Dedifferentiated amniotic fluid mesenchymal stem cell (primary cell): ENCODE measurements at regions not wholly inside any gene's neighbourhood (a gene's known extent, or its start where the extent isn't known, plus 50 kb on each side); places are given as distances from the start of the nearest gene placed in this dataset.

Experiments
- DNase-seq: peaks from one replicate; pipeline ENCODE4 v3.0.0-alpha.2; 2016; ENCODE audit errors: extremely low spot score

DNA sequence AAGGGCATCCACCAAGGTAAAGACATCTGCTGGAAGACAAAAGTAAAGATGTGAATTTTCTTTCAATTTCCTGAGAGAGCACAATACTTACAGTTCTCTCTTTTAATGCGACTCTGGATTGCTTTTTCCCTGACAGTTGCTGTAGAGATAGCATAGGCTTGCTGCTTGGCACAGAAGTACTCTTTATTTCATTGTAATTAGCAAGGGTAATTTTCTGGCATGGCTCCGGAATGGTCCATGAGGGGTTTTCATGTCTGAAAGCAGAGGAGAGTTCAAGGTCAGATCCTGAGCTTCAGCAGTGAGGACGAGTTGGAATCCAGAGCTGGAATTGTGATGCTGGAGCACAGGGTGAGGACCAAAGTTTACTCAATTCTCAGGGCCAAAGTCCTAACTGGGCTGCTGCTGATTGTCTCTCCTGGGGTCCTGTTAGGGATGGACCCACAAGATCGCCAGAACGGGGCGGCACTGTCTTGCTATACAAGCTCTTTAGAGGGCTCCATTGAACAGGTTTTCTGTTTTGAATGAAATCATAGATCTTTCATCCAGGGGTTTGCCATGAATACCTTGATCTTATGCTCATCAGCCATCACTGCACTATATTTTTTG is 190.0 kb upstream of the MKI67 start:
- no peak for DNase-seq

DNA sequence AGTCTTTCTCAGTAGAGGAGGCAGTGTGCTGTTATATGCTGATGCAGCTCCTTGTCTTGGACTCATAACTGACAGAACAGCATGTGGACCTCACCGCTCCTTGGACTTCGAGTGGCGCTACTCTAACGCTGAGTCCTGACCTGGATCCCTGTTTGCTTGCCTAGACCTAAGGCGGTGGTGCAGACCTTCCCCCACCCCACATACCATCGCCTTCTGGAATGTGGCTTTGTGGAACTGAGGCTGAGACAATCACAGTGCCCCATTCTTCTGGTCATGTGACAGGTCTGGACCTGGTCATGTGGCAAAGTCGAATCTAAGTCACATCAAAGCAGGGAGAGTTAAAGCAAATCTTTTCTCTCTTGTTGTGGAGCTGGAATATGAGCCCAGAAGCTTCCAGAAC is 190.7 kb upstream of the MKI67 start:
- no peak for DNase-seq

DNA sequence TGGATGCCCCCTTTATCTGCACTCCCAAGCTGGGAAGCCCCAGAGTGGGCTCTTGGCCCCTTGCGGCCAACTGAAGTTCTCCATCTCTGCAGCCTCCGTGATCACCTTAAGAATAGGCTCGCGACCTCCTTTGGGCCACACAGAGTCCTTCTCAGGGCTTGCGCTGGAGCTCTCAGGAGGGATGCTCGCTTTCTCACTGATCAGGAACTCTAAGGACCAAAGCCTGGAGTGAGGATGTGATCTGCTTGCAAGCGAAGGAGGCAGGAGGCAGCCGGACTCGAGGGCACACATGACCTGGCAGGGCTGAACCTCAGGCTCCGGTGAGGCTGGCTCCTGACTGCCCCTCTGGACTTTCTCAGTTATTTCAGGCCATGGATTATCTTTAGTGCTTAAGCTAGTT is 192.1 kb upstream of the MKI67 start:
- DNase-seq = no peak

GRCh38 chr10:128318913-128319312 is 192.7 kb upstream of the MKI67 start:
- no peak for DNase-seq

- DNase-seq = no peak
These were observed 195.9 kb upstream of the MKI67 start for GRCh38 chr10:128322106-128322505.

DNA sequence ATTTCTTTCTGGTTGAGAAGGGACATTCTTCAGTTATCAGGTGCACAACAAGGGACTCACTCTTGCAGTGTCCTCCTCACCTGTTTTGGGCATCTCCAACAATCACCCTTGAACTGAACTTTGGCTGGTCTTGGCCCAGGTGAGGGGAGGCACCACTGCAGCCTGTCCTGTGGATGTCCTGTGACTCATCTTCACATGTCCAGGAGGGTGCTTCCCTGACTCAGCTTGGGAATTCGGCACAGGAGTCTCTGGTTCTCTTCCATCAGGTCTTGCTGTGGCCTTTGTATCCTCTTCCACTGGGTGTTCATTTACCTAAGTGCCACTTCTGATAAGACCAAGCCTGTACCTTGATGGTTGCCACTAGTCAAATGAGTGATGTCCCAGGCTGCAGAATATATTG is 196.7 kb upstream of the MKI67 start:
- no peak for DNase-seq

GRCh38 chr10:128324058-128324827 is 198.0 kb upstream of the MKI67 start:
- no peak for DNase-seq

GRCh38 chr10:128325788-128326187 is 199.6 kb upstream of the MKI67 start:
- DNase-seq = no peak

DNA sequence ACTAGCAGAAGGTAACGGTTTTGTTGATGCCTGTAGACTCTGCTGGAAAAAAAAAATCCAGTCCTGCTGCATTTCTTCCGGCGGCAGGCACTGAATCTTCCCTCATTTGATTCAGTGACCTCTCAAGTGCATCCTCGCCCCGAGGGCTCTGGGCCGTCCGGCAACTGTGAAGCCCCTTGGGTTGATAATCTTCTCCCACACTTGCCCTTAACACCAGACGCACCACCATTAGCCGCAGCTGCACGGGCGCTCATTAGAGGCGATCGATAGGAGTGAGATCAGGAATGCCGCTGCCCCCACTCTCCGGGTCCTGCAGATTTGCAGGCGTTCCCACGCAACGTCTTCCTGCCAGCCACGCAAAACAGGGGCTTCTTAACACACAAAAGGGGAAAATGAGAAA is 200.0 kb upstream of the MKI67 start:
- DNase-seq = no peak

DNA sequence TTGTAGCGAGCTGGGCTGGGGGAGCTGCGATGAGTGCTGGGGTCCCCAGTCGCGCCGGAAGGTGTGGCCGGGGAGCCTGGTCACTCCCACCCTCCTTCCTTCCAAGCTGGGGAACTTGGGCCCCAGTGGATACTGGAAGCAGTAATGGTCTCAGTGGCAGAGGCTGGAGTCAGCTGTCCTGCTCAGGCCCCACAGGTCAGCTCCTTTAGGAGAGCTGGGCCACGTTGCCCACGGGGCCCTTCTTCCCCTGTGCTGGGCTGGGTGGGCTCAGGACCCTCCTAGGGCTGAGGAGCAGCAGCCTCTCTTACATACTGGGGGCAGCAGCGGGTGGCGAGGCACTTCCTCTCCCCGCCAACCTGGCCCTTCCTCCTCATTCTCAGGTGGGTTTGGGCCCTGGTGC is 200.6 kb upstream of the MKI67 start:
- no peak for DNase-seq

DNA sequence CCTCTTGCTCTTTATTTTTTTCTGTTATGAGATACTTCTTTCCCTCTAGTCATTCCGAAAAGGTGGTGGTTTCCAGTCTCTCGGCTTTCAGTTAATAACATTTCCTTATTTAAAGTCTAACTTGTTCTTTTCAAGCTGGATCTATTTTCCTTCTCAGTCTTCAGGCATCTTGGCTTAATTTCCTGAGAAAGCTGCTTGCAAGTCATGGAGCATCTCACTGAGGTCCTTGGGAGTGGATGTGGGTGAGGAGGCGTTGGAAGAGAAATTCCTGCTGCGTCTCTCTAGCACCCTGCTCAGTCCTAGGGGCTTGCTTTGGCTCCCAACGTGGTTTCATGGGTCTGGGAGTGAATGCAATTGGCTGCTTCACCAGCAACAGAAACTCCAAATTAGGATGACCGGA is 210.2 kb upstream of the MKI67 start:
- no peak for DNase-seq

- no peak for DNase-seq
These were observed 211.7 kb upstream of the MKI67 start for GRCh38 chr10:128337860-128338378.

DNA sequence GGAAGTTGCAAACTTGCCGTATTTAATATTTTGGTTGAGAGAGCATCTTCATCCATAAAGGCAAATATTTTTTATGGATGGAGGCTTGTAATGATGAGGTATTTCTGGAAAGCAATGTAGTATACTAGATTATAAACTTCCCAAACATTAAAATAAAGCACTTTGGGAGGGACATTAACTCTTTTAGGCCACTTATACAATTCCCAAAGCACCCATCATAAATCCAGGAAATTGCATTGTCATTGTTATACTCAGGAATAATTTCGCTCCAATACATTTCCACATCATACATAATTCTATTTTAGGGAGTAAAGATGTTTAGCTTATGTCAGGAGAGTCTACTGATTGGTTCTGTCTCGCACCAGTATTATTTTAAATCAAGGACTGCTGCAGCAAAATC is 212.7 kb upstream of the MKI67 start:
- no peak for DNase-seq

- DNase-seq = no peak
These were observed 213.5 kb upstream of the MKI67 start for GRCh38 chr10:128339753-128340152.

DNA sequence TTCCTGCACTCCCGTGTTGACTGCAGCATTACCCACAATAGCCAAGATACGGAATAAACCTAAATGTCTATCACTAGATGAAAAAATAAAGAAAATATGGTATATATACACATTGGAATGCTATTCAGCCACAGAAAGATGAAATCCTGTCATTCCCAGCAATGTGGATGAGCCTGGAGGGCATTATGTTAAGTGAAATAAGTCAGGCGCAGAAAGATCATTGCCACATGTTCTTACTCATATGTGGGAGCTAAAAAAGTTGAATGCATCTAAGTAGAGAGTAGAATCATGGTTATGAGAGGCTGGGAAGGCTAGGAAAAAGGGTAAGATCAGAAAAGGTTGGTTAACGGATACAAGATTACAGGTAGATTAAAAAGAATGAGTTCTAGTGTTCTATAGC is 219.1 kb upstream of the MKI67 start:
- DNase-seq = no peak

- no peak for DNase-seq
These were observed 234.6 kb upstream of the MKI67 start for GRCh38 chr10:128360783-128361182.

DNA sequence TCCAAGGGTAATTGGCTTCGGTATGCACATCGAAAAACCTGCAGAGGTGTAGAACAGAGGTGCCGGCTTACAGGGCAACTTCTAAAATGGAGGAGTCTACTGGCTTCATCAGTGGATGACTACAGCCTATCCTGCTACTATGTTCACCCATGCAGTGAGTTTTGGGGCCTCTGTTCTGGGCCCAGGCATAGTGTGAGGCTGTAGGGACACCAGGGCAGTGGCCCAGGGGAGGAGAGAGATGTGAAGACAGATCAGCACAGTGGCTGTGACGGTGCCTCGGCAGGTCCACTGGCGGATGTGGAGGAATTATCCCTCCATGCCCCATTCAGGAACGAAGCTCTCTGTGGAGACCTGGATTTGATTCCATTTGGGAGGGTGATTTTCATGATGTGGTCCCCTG is 235.3 kb upstream of the MKI67 start:
- no peak for DNase-seq

GRCh38 chr10:128362514-128362913 is 236.3 kb upstream of the MKI67 start:
- no peak for DNase-seq

GRCh38 chr10:128364631-128365030 is 238.4 kb upstream of the MKI67 start:
- no peak for DNase-seq

- no peak for DNase-seq
These were observed 239.0 kb upstream of the MKI67 start for GRCh38 chr10:128365156-128365725.

DNA sequence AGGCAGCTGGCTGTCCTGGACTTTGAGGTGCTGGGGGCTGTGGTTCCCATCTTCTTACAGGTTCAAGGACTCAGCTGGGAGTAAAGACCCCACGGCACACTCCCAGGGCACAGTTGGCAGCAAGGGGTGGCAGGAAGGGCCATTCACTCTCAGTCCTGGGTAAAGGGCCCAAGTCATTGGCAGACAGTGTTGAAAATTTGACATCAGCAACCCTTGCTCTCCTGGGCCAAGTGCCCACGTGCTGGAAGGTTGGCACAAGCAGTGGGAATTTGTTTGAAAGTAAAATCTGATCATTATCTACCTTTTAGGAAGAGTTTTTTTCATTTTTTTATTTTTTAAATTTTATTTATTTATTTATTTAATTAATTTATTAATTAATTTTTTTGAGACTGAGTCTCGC is 241.6 kb upstream of the MKI67 start:
- DNase-seq = no peak

- no peak for DNase-seq
These were observed 243.0 kb upstream of the MKI67 start for GRCh38 chr10:128369101-128369650.
